NCI-H1436 (cell line): ENCODE measurements at regions not wholly inside any gene's neighbourhood (a gene's known extent, or its start where the extent isn't known, plus 50 kb on each side); places are given as distances from the start of the nearest gene placed in this dataset.

Experiments
- DNase-seq: peaks from one replicate; lab custom pipeline; 2025; lab: John Stamatoyannopoulos, UW

DNA sequence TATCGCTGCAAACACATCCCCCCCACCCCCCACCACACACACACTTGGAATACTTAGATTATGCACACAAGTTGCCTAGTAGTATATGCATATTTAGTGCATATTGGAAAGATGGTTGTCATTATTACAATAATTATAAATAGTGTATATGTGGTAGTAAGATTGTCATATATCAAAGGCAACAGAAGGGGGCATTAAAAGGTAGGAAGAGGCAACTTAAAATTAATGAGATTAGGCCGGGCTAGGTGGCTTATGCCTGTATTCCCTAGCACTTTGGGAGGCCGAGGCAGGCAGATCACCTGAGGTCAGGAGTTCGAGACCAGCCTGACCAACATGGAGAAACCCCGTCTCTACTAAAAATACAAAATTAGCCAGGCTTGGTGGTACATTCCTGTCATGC is 52.1 kb downstream of the GSC start:
- no peak for DNase-seq

DNA sequence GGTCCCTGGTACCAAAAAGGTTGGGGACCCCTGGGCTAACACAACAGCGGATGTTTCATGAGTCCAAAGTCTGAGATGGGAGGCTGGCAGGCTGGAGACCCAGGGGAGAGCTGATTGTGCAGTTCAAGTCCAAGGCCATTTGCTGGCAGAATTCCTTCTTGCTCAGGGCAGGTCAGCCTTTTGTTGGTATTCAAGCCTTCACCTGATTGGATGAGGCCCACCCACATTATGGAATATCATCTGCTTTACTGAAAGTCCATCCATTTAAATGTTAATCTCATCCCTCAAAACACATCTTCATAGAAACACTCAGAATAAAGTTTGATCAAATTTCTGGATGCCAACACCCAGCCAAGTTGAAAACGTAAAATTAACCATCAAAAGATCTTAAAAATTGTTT is 52.9 kb downstream of the GSC start:
- no peak for DNase-seq

DNA sequence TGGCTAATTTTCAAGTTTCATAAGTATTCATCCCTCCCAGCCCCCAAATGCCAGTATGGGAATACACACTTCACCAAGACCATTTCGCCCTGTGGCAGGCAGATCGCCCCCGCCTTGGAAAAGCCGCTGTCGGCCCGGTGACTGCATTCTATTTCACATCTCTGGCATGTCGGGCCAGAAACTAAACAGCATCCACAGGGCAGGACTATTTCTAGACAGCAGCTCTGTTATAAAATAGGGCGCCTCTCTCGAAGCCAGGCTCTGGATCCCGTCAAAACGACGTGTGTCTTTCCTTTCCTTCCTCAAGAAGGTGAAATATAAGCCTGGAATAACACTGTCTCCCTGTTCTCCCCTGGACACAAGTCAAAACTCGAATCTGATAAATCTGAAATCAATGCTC is 56.8 kb downstream of the GSC start:
- DNase-seq, result no peak

DNA sequence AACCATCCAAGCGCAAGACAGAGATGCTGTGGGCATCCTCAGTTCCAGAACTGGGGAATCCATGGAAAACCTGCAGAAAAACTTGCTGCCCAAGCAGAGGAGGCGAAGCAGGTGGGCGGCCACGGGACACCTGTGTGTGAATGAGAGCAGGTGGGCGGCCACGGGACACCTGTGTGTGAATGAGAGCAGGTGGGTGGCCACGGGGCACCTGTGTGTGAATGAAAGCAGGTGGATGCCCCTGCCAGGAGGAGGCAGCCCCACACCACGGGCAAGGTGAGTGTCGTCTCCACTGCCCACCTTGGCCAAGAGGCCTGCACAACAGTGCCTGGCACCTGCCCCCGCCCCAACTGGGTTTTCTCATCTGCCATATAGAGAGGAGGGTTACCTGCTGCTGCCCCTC is 59.2 kb downstream of the GSC start:
- DNase-seq, result no peak

DNA sequence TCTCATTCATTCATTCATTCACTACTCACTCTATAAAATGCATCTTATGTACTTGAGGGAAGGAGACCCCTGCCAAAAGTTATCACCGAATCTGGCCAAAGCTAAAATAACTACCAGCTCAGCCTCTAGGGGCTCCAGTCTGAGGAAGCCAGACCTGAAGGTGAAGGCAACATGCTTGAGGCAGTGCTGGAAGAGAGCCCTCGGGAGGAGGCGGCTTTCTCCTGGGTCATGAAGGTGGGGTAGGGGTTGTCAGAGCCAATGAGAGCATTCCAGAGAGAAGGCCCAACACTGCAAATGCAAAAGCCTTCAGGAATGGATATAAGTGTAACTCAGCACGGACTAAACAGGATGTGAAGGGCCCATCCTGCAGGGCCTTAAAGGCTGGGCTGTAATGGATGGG is 62.4 kb downstream of the GSC start:
- no peak for DNase-seq

DNA sequence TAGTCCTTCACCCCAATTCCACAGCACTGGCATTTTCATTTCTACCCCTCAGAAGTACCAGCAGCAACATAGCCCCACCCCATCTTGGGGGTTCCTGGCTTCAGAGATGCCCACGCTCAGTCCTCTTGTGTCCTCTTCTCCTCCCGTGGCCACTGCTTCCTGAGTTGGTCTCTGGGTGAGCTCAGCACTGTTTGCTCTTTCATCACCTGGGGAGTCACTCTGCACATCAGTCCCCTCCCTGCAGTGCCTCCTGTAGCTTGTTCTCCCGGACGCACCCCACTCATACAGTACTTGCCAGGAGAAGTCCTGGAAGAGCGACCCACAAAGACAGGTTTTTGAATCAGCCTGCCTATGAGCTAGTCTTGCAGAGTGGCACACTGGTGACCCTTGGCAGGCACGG is 63.8 kb downstream of the GSC start:
- DNase-seq, result no peak

DNA sequence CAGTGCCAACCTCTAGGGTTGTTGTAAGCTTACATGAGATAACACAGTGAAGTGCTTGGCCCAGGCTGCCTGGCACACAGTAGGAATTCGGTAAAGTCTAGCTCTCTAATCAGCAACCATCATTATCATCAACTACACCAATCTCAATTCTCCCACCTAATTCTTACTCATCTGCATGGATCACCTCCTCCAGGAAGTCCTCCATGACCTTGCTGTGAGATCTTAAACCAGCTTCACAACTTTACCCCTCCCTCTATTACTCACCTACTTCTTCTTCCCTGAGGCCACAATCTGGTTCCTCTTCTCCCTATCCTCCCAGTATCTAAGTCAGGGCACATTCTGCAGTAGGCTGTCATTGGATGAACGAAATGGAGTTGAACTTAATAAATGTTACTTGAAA is 67.3 kb downstream of the GSC start:
- no peak for DNase-seq

DNA sequence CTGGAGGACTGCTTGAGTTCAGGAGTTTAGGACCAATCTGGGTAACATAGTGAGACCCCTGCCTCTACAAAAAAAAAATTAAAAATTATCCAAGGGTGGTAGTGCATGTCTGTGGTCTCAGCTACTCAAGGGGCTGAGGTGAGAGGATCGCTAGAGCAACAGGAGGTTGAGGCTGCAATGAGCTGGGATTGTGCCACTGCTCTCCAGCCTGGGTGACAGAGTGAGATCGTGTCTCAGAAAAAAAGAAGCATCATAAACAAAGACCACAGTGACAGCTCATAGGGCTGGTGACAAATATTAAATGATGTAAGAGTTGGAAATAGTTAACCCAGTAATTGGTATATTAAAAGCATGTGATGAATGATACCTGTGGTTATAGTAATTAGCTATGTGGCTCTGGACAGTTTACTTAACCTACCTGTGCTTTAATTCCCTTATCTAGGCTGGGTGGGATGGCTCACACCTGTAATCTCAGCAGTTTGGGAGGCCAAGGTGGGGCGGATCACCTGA is 68.0 kb downstream of the GSC start:
- DNase-seq, result no peak

DNA sequence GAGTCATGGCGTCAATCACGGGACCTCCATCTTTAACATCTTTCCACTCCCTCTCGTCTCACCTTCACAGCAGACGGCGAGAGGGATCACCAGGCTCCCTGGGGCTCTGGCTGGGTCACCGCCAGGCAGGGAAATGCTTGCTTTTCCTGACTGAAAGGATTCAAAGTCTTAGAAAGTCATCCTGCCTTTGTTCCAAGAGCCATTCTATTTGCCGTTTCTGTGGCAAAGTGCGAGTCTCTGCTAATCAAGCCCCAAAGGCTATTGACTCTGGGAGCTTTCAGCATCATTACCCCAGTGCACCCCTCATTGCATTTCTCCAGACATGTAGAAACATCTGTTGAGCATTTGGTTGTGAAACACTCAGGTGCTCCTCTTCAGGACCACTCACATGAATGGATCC is 69.6 kb downstream of the GSC start:
- no peak for DNase-seq

DNA sequence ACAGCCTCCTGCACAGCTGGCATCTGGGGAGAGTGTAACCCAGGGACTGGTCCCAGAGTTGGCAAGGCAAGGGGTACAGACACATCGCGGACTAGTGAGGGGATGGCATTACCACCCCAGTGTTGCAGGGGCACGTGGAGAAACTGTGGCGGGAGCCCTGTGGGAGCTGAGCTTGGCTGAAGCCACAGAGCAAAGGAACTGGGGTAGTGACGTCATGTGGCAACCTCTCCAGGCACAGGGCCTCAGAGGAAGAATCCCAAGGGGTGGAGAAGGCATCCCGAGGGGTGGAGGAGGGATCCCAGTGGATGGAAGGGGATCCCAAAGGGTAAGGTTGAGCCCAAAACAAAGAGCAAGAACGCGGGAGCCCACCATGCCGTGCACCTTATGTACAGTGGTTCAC is 70.1 kb downstream of the GSC start:
- DNase-seq, result no peak

DNA sequence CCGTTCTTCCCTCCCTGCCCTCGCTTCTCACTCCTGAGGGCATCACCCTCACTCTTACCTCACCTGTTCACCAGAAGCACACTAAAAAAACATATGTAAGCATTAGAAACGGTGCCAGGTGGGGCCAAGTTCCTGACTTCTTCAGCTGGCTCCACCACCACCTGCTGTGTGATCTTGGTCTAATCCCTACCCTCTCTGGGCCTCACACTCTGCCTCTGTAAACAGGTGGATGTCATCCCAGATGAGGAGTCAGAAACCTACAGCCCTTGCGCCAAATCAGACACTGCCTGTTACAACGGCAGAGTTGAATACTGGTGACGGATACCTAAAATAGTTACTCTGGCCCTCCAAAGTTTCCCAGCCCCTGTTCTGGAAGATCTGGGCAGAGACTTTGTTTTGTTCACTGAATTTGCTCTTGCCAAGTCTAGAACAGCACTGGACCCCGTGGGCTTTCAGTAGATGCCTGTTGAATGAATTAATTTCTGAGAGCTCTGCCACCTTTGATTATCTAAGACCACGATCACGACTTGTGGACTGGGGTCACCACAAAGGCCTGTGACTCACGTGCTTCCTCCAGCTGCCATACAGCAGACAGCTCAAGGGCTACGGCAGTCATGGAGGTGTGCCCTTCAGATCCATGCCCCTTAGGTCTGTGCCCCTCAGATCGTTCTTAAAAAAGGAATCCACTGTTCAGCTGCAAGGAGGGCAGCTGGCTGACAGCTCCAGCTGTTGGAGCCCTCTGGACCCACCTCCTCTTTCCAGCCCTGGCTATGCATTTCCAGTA is 71.9 kb downstream of the GSC start:
- DNase-seq, result no peak

DNA sequence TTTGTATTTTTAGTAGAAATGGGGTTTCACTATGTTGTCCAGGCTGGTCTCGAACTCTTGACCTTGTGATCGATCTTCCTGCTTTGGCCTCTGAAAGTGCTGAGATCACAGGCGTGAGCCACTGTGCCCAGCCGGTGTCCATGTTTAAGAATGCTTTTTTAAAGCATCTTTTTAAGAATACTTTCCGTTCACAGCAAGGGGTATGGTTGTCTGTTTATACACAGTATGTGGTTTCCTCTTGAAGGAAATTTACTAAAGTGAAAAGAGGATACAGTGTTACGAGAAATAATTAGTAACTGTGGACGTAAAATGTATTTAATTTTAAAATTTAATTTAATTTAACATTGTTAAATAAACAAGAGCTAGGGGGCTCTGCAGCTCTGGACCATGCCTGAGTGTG is 73.4 kb downstream of the GSC start:
- DNase-seq, result no peak

DNA sequence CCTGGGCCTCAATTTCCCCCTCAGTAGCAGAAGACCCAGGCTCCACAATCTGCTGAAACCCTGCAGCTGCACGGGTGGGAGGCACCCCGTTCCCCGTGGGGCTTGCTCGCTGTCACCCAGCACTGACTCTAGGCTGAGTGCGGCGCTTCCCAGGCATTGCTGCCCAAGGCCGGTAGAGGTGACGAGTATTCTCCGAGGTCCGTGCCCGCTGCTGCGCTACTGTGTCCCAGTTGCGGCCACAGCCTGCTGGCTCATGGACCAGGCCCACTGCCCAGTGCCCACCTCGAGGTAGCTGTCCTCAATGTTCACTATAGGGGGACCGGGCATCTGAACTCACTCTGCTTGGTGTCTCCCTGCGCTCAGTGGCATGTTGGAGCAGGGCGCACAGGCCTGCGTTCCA is 74.7 kb downstream of the GSC start:
- DNase-seq, result no peak

DNA sequence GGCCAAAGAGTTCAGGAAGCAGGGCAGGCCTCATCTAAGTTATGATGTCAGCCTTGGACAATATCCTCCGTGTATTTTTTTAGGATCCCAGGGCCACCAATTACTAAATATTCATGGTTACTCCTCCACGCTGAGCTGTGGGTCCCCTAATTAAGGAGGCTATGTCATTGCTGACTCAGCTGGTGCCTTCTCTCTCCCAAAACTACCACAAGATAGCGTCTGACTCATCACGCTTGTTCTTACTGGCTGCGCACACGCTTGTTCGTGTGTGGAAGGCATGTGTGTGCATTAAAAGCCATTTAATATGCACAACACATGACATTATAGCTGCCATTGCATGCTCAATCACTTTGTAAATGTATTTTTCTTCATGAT is 78.3 kb downstream of the GSC start:
- no peak for DNase-seq

DNA sequence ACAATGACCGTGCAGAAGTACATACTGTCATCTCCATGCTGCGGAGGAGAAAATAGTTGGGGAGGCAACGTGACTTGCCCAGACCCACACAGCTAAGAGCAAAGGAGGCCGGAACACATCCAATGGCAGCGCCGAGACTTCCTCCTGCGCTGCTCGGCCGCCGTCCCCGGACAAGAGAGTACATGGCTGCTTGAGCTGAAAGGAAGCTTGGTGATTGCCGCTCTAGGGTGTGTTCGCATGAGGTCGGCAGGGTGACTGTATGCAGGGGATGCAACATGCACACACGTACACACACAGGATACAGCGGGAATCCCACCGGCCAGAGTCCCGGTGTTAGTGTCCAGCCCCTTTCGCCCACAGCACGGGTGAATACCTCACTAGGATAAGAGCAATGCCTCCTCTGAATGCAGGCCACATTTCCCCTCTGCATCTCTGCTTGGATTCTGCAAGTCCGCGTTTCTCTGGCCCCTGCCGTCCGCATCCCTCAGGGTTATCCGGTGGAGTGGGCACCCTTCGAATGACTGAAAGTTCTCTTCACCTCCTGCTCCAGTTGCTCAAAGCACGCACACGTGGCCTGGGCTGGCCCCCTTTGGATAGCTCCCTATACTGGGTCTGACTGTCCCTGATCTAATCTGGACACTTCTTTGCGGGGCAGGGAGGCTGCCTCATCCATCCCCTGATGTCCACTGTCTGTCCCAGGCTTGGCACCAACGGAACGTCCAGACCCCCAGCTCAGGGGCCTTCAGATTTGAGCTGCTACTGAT is 78.8 kb downstream of the GSC start:
- DNase-seq, result no peak

DNA sequence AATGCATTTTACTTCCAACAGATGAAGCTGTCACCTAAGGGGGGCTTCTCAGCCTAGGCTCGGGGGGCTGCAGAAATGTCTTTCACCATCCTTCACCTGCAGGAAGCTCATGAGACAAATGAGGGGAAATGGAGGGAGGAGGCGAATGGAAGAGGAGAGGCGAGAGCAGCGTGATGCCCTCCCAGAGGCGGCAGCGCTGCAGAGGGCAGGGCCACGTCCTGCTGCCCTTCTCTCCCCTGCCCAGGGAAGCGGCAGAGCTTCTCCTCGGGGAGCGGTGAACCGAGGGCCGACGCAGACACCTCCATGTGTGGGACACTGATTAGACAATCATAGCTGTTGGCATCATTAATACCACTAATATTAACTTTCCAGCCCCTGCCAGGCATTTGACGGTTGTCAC is 78.3 kb downstream of the SERPINA3 start:
- DNase-seq, result no peak

DNA sequence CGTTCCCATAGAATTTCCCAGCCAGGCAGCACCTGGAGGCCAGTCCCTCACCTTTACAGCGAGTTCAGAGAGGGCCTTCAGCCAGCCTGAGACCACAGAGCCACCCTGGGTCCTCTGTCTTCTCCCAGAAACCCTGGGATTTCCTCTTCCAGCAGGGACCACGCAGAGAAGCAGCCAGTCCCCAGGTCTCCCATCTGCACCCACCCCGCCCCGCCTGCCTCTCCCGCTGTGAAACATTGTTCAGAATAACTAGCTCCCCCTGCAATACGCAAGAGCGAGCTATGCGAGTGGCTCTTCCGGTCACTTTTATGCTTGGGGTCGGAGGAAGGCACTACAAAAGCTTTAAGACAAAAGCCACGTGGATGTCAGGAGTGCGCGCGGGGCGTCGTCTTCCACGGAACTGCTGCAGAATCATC is 77.8 kb downstream of the SERPINA3 start:
- DNase-seq, result no peak

DNA sequence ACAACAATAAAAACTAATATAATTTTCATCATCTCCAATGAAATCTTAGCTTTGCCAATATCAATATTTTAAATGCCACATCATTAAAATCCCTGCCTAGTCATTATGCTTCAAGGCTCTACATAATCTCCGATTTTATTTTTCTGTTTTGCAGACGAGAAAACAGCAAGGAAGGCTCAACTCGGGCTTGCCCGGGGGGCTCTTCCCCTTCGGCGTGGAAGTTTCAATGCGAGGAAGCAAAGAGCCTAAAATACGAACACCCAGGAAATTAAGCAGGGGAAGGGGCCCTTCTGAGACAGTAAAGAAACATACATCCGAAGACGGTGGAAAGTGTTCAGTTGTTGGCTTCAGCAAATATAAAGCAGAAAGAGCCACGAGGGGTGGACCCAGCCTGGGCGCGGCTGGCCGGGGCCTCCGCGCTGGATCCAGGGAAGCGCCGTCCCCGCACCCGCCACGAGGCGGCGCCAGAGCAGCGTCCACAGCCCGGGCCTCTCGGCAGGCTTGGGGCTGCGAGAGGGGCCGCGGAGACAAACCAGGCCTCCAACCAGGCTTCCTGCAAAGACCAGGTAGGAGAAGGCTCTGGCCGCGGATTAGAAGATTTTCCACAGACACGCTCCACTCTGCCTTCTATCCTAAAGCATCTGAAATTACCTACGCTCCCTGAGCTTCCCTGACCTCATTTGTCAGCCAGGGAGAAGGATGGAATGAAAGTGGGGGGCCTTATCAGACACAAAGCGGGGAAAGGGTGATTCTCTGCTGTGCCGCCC is 77.2 kb downstream of the SERPINA3 start:
- DNase-seq, result peak; percentile 33

DNA sequence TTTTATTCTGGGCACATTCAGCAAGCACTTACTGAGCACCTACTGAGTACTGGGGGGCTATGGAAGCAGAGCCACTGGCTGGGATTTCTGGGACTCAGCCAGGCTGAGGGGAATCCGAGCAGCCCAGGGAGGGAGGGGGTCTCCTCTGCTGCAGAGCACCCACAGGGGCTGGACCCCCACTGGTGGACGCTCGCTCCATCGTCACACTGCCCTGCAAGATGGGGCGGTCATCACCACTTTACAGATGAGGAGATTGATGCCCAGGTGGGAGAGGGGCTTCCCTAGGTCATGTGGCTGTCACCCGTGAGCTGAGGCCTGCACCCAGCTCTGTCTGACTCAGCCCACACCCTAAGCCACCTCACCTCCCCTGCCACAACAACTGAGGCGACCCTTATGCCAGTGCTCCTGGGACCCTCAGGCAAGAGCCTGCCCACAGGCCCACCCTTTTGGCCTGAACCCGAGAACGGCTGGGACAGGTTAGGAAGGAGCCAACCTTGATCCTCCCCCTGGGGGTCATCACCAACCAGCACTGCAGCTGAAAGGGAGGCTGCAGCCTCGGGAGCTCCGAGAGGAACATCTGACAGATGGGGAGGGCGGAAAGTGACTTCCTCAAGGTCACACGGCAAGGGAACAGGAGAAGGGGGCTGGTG is 74.4 kb downstream of the SERPINA3 start:
- DNase-seq, result no peak

DNA sequence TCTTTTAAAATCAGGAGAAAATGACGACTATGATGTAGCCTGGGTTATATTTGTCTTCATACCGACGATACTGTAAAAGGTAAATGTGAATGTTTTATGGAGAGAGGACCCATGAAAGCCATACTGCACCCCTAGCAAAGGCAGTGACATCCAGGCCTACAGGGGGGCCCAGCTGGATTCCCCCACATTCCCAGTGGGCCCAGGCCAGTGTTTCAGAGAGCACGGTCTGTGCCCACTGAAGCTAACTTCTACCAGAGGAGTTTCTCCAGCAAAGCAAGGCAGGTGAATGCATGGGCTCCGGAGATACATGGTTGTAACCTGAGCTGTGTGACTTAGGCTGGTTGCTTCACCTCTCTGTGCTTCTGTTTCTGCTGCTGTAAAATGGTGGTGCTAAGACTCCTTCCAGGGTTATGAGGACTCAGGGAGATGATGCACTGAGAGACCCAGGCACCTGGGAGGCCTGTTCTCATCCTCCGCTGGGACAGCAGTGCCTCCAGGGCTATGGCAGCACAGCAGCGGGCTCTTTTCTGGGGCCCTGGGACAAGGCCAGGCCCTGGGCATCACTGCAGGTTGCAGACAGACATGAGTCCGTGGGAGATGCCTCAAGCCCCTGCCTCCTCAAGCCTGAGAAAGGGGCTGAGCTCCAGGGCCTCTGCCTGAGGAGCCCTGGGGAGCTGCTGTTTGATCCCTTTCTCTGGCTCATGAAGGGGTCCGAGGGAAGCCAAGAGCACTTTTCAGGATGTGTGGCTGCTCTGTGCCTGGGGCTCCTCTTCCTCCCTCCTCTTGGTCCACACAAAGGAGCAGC is 73.7 kb downstream of the SERPINA3 start:
- no peak for DNase-seq

DNA sequence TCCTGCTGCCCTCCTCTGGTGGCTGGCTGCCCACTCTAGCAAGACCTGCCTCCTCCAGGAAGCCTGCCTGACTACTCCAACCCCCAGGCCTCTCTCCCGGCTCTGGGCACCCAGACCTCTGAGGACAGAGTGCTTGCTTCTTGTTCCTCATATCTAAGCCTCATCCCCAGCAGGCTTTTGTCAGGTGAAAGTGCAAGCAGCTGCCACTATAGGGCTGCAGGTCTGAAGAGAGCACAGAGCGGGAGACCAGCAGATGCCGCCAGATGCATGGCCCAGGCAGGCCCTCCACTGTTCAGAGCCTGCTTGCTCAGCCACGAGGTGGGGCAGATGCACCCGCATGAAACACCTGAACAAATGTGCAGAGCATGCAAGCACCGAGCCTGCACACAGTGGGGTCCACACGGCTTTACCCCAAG is 73.0 kb downstream of the SERPINA3 start:
- no peak for DNase-seq
